ENCODE measurements at regions not wholly inside any gene's neighbourhood (a gene's known extent, or its start where the extent isn't known, plus 50 kb on each side); places are given as distances from the start of the nearest gene placed in this dataset.

DNA sequence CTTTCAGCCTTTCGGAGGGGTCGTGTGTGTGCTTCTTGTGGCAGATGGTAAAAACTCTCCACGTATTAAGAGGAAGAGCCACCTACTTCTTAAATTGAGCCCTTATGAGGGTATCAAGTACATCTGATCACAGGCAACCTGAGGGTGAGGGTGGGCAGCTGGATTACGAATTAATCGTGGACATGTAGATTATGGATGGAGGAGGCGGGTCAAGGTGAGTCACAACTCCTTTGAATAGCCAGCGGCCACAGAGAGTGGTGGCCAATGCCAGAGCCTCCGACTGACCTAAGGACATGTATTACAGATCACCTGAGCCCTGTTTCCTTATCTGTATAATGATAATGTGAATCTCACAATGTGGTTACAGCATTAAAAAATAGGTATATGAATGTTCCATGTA is 1083.9 kb downstream of the SORCS3 start:
- TF ChIP-seq ZNF274 (IDR thresholded peaks at IDR 0.05; ENCODE audit: low read depth, low read length) (no peak), YY1 (IDR thresholded peaks at IDR 0.05; ENCODE audit: insufficient read depth, insufficient read length) (no peak), SUZ12 (IDR thresholded peaks at IDR 0.05; ENCODE audit: extremely low read depth, insufficient read depth, insufficient read length) (no peak)

Measured in NT2/D1 (cell line).